ENCODE measurements at regions not wholly inside any gene's neighbourhood (a gene's known extent, or its start where the extent isn't known, plus 50 kb on each side); places are given as distances from the start of the nearest gene placed in this dataset.

GRCh38 chr5:136686192-136686872, 321.0 kb upstream of the TRPC7 start:
- no peaks in the 10 kb centered on the region for H3K36me3 ChIP-seq (ENCODE audit: control insufficient read depth in 4 of 4, insufficient read depth in 4 of 4, low read length in 4 of 4)
- H3K4me1 ChIP-seq (ENCODE audit: control insufficient read depth in 5 of 5, insufficient read depth in 5 of 5, low read length in 5 of 5) = no peaks in the 10 kb centered on the region
- H3K4me3 ChIP-seq = no peak overlapping the region
- H3K9me3 ChIP-seq (ENCODE audit: control insufficient read depth in 4 of 4, insufficient read depth in 3 of 4, low read length in 3 of 4) = peaks cover 0 to 8% (median 0%) of the 10 kb centered on the region in 4 donors
- ATAC-seq (ENCODE audit: insufficient read depth, low FRiP score) = no peak
- DNase-seq = no peak
- H3K27ac ChIP-seq (ENCODE audit: low read depth in 1 of 2, low read length in 1 of 2) = no peak overlapping the region
- TF ChIP-seq, protein P1, sequence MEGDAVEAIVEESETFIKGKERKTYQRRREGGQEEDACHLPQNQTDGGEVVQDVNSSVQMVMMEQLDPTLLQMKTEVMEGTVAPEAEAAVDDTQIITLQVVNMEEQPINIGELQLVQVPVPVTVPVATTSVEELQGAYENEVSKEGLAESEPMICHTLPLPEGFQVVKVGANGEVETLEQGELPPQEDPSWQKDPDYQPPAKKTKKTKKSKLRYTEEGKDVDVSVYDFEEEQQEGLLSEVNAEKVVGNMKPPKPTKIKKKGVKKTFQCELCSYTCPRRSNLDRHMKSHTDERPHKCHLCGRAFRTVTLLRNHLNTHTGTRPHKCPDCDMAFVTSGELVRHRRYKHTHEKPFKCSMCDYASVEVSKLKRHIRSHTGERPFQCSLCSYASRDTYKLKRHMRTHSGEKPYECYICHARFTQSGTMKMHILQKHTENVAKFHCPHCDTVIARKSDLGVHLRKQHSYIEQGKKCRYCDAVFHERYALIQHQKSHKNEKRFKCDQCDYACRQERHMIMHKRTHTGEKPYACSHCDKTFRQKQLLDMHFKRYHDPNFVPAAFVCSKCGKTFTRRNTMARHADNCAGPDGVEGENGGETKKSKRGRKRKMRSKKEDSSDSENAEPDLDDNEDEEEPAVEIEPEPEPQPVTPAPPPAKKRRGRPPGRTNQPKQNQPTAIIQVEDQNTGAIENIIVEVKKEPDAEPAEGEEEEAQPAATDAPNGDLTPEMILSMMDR (IDR thresholded peaks at IDR 0.05; ENCODE audit: control extremely low read depth, extremely low read depth) = no peak
- H3K27me3 ChIP-seq (ENCODE audit: control insufficient read depth in 3 of 3, insufficient read depth in 3 of 3, low read length in 2 of 3) = no peaks in the 10 kb centered on the region
- no peak overlapping the region for H3K9ac ChIP-seq (ENCODE audit: insufficient read depth in 1 of 2, low read length in 2 of 2)
- WGBS, 2 donors = 31 to 35% methylated on average over 1 of the region's 1 CpG

GRCh38 chr5:136682986-136683385, 317.6 kb upstream of the TRPC7 start:
- no peak for ATAC-seq (ENCODE audit: insufficient read depth, low FRiP score)
- Histone ChIP-seq H3K4me1 (ENCODE audit: control insufficient read depth in 5 of 5, insufficient read depth in 5 of 5, low read length in 5 of 5) (no peaks in the 10 kb centered on the region), H3K36me3 (ENCODE audit: control insufficient read depth in 4 of 4, insufficient read depth in 4 of 4, low read length in 4 of 4) (no peaks in the 10 kb centered on the region), H3K9ac (ENCODE audit: insufficient read depth in 1 of 2, low read length in 2 of 2) (no peak overlapping the region), H3K27me3 (ENCODE audit: control insufficient read depth in 3 of 3, insufficient read depth in 3 of 3, low read length in 2 of 3) (no peaks in the 10 kb centered on the region), H3K9me3 (ENCODE audit: control insufficient read depth in 4 of 4, insufficient read depth in 3 of 4, low read length in 3 of 4) (peaks cover 0 to 8% (median 2%) of the 10 kb centered on the region in 4 donors), H3K27ac (ENCODE audit: low read depth in 1 of 2, low read length in 1 of 2) (no peak overlapping the region), H3K4me3 (no peak overlapping the region)
- TF ChIP-seq, protein P1 (IDR thresholded peaks at IDR 0.05; ENCODE audit: control extremely low read depth, extremely low read depth) = no peak
- DNase-seq = no peak
- WGBS, 2 donors = 0 to 95% methylated on average over 1 of the region's 1 CpG

- no peaks in the 10 kb centered on the region for H3K36me3 ChIP-seq (ENCODE audit: control insufficient read depth in 4 of 4, insufficient read depth in 4 of 4, low read length in 4 of 4)
- DNase-seq (peak in 2 of 3 donors; percentile 6 to 15), ATAC-seq (ENCODE audit: insufficient read depth, low FRiP score) (no peak)
- 57 to 73% methylated on average over 9 of the region's 9 CpGs for WGBS, 2 donors
- H3K9me3 ChIP-seq (ENCODE audit: control insufficient read depth in 4 of 4, insufficient read depth in 3 of 4, low read length in 3 of 4) = peaks cover 0 to 4% (median 0%) of the 10 kb centered on the region in 4 donors
- TF ChIP-seq, protein P1 (IDR thresholded peaks at IDR 0.05; ENCODE audit: control extremely low read depth, extremely low read depth) = no peak
- H3K27ac ChIP-seq (ENCODE audit: low read depth in 1 of 2, low read length in 1 of 2) = no peak overlapping the region
- H3K4me3 ChIP-seq = no peak overlapping the region
- H3K4me1 ChIP-seq (ENCODE audit: control insufficient read depth in 5 of 5, insufficient read depth in 5 of 5, low read length in 5 of 5) = no peaks in the 10 kb centered on the region
- no peaks in the 10 kb centered on the region for H3K27me3 ChIP-seq (ENCODE audit: control insufficient read depth in 3 of 3, insufficient read depth in 3 of 3, low read length in 2 of 3)
- H3K9ac ChIP-seq (ENCODE audit: insufficient read depth in 1 of 2, low read length in 2 of 2) = no peak overlapping the region
Observed at GRCh38 chr5:136679233-136679632, 313.9 kb upstream of the TRPC7 start.

- Histone ChIP-seq H3K4me1 (ENCODE audit: control insufficient read depth in 5 of 5, insufficient read depth in 5 of 5, low read length in 5 of 5) (no peaks in the 10 kb centered on the region), H3K9ac (ENCODE audit: insufficient read depth in 1 of 2, low read length in 2 of 2) (no peak overlapping the region), H3K27ac (ENCODE audit: low read depth in 1 of 2, low read length in 1 of 2) (no peak overlapping the region), H3K27me3 (ENCODE audit: control insufficient read depth in 3 of 3, insufficient read depth in 3 of 3, low read length in 2 of 3) (no peaks in the 10 kb centered on the region), H3K36me3 (ENCODE audit: control insufficient read depth in 4 of 4, insufficient read depth in 4 of 4, low read length in 4 of 4) (no peaks in the 10 kb centered on the region), H3K4me3 (no peak overlapping the region), H3K9me3 (ENCODE audit: control insufficient read depth in 4 of 4, insufficient read depth in 3 of 4, low read length in 3 of 4) (peaks cover 0 to 4% (median 0%) of the 10 kb centered on the region in 4 donors)
- 85 to 87% methylated on average over 3 of the region's 3 CpGs for WGBS, 2 donors
- ATAC-seq (ENCODE audit: insufficient read depth, low FRiP score) = no peak
- no peak for DNase-seq
- TF ChIP-seq, protein P1 (IDR thresholded peaks at IDR 0.05; ENCODE audit: control extremely low read depth, extremely low read depth) = no peak
Observed at GRCh38 chr5:136677217-136677616, 311.9 kb upstream of the TRPC7 start.
